ENCODE measurements at regions not wholly inside any gene's neighbourhood (a gene's known extent, or its start where the extent isn't known, plus 50 kb on each side); places are given as distances from the start of the nearest gene placed in this dataset.

DNA sequence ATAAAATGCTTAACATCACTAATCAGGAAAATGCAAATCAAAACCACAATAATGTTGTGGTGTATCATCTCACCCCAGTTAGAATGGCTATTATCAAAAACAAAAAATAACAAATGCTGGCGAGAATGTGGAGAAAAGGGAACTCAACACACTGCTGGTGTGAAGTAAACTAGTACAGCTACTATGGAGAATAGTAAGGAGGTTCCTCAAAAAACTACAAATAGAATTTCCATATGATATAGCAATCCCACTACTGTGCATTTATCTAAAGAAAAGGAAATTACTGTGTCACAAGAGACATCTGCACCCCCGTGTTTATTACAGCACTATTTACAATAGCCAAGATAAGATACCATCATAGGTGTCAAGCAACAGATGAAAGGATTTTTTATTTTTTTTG is 214.5 kb upstream of the RASA1 start:
- Histone ChIP-seq H3K79me2 (replicated peaks; ENCODE audit: insufficient read depth, low read length) (no peaks in the 10 kb centered on the region), H3K4me3 (ENCODE audit: low read length) (no peak overlapping the region), H3K9me2 (ENCODE audit: insufficient read depth, low read length) (no peaks in the 10 kb centered on the region), H3K9me3 (ENCODE audit: low read length) (no peaks in the 10 kb centered on the region), H3K9ac (ENCODE audit: low read length) (no peak overlapping the region), H3F3A (ENCODE audit: insufficient read depth, low read length, poor library complexity, severe bottlenecking) (no peaks in the 10 kb centered on the region), H4K20me1 (ENCODE audit: insufficient read depth) (no peaks in the 10 kb centered on the region), H3K36me3 (ENCODE audit: insufficient read depth, low read length) (no peaks in the 10 kb centered on the region), H2AFZ (ENCODE audit: low read depth, low read length) (no peak overlapping the region), H3K27me3 (ENCODE audit: insufficient read depth, low read depth, low read length) (no peaks in the 10 kb centered on the region), H3K4me2 (ENCODE audit: low read length) (no peak overlapping the region), H3K27ac (ENCODE audit: low read length) (no peak overlapping the region)
- TF ChIP-seq SMC3 (conservative IDR thresholded peaks at IDR 0.05; ENCODE audit: poor library complexity): no peak
- no peak for TF ChIP-seq TAF1 (IDR thresholded peaks at IDR 0.05; ENCODE audit: low read depth)
- no peak for TF ChIP-seq EP300 (conservative IDR thresholded peaks at IDR 0.05; ENCODE audit: poor library complexity, severe bottlenecking)
- no peak for TF ChIP-seq MXI1 (conservative IDR thresholded peaks at IDR 0.05; ENCODE audit: poor library complexity, severe bottlenecking)
- TF ChIP-seq, protein P1, sequence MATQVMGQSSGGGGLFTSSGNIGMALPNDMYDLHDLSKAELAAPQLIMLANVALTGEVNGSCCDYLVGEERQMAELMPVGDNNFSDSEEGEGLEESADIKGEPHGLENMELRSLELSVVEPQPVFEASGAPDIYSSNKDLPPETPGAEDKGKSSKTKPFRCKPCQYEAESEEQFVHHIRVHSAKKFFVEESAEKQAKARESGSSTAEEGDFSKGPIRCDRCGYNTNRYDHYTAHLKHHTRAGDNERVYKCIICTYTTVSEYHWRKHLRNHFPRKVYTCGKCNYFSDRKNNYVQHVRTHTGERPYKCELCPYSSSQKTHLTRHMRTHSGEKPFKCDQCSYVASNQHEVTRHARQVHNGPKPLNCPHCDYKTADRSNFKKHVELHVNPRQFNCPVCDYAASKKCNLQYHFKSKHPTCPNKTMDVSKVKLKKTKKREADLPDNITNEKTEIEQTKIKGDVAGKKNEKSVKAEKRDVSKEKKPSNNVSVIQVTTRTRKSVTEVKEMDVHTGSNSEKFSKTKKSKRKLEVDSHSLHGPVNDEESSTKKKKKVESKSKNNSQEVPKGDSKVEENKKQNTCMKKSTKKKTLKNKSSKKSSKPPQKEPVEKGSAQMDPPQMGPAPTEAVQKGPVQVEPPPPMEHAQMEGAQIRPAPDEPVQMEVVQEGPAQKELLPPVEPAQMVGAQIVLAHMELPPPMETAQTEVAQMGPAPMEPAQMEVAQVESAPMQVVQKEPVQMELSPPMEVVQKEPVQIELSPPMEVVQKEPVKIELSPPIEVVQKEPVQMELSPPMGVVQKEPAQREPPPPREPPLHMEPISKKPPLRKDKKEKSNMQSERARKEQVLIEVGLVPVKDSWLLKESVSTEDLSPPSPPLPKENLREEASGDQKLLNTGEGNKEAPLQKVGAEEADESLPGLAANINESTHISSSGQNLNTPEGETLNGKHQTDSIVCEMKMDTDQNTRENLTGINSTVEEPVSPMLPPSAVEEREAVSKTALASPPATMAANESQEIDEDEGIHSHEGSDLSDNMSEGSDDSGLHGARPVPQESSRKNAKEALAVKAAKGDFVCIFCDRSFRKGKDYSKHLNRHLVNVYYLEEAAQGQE (IDR thresholded peaks at IDR 0.05; ENCODE audit: borderline replicate concordance): no peak
- no peak for TF ChIP-seq POLR2AphosphoS5 (IDR thresholded peaks at IDR 0.05)
- TF ChIP-seq, protein P2, sequence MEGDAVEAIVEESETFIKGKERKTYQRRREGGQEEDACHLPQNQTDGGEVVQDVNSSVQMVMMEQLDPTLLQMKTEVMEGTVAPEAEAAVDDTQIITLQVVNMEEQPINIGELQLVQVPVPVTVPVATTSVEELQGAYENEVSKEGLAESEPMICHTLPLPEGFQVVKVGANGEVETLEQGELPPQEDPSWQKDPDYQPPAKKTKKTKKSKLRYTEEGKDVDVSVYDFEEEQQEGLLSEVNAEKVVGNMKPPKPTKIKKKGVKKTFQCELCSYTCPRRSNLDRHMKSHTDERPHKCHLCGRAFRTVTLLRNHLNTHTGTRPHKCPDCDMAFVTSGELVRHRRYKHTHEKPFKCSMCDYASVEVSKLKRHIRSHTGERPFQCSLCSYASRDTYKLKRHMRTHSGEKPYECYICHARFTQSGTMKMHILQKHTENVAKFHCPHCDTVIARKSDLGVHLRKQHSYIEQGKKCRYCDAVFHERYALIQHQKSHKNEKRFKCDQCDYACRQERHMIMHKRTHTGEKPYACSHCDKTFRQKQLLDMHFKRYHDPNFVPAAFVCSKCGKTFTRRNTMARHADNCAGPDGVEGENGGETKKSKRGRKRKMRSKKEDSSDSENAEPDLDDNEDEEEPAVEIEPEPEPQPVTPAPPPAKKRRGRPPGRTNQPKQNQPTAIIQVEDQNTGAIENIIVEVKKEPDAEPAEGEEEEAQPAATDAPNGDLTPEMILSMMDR (IDR thresholded peaks at IDR 0.05; ENCODE audit: poor library complexity, severe bottlenecking): no peak
- no peak for TF ChIP-seq EZH2 (IDR thresholded peaks at IDR 0.05; ENCODE audit: borderline replicate concordance, insufficient read depth, low read length, poor library complexity, severe bottlenecking)

DNA sequence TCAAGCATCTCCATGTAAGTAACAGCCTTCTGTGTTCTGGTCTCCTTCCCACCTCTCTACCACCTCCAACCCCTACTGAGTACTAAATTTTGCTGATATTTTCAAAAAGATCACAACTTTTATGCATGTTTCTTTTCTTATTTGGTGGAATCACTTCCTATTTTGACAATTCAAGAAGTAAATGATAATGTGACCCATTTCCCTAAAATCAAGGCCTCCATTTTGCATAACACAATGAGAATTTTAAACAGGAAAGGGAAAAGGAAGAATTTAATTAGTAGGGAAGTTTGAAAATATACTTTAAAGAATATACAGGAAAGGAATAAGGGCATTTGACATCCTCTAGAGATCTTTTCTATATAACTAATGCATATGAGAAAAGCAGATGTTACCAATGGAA is 212.9 kb upstream of the RASA1 start:
- Histone ChIP-seq H3K4me3 (ENCODE audit: low read length) (no peak overlapping the region), H3K27me3 (ENCODE audit: insufficient read depth, low read depth, low read length) (no peaks in the 10 kb centered on the region), H2AFZ (ENCODE audit: low read depth, low read length) (no peak overlapping the region), H3F3A (ENCODE audit: insufficient read depth, low read length, poor library complexity, severe bottlenecking) (no peaks in the 10 kb centered on the region), H3K9me3 (ENCODE audit: low read length) (no peaks in the 10 kb centered on the region), H3K9me2 (ENCODE audit: insufficient read depth, low read length) (no peaks in the 10 kb centered on the region), H3K4me2 (ENCODE audit: low read length) (no peak overlapping the region), H3K79me2 (replicated peaks; ENCODE audit: insufficient read depth, low read length) (no peaks in the 10 kb centered on the region), H3K27ac (ENCODE audit: low read length) (no peak overlapping the region), H3K36me3 (ENCODE audit: insufficient read depth, low read length) (no peaks in the 10 kb centered on the region), H4K20me1 (ENCODE audit: insufficient read depth) (no peaks in the 10 kb centered on the region), H3K9ac (ENCODE audit: low read length) (no peak overlapping the region)
- no peak for TF ChIP-seq TAF1 (IDR thresholded peaks at IDR 0.05; ENCODE audit: low read depth)
- TF ChIP-seq, protein P2 (IDR thresholded peaks at IDR 0.05; ENCODE audit: poor library complexity, severe bottlenecking): no peak
- no peak for TF ChIP-seq MXI1 (conservative IDR thresholded peaks at IDR 0.05; ENCODE audit: poor library complexity, severe bottlenecking)
- TF ChIP-seq, protein P1 (IDR thresholded peaks at IDR 0.05; ENCODE audit: borderline replicate concordance): no peak
- no peak for TF ChIP-seq POLR2AphosphoS5 (IDR thresholded peaks at IDR 0.05)
- TF ChIP-seq RAD21 (conservative IDR thresholded peaks at IDR 0.05): no peak
- TF ChIP-seq SMC3 (conservative IDR thresholded peaks at IDR 0.05; ENCODE audit: poor library complexity): no peak
- TF ChIP-seq EZH2 (IDR thresholded peaks at IDR 0.05; ENCODE audit: borderline replicate concordance, insufficient read depth, low read length, poor library complexity, severe bottlenecking): no peak
- TF ChIP-seq EP300 (conservative IDR thresholded peaks at IDR 0.05; ENCODE audit: poor library complexity, severe bottlenecking): no peak

Measured in neural cell (in vitro differentiated cells).